HL-60 (cell line): ENCODE measurements at regions not wholly inside any gene's neighbourhood (a gene's known extent, or its start where the extent isn't known, plus 50 kb on each side); places are given as distances from the start of the nearest gene placed in this dataset.

Experiments used
- DNase-seq, 2 experiments: peaks; one replicate each; pipeline ENCODE4 v3.0.0-alpha.2; 2010 to 2020; ENCODE audit warnings: low read depth in 1 of 2, low spot score in 1 of 2
- H3K27ac ChIP-seq: fragments of 250-450 bp; sonication (Bioruptor Pico); replicated peaks from 2 replicates; pipeline ENCODE4 v1.5.1; 2020; ENCODE audit warnings: mild to moderate bottlenecking, moderate library complexity
- H3K27me3 ChIP-seq: fragments of 250-450 bp; sonication (Bioruptor Pico); 2 replicates; pipeline ENCODE4 v1.5.1; 2021; ENCODE audit warnings: mild to moderate bottlenecking, moderate library complexity; ENCODE audit not compliant: insufficient read depth, poor library complexity, severe bottlenecking
- H3K4me3 ChIP-seq: replicated peaks from 2 replicates; pipeline ENCODE4 v1.5.1; 2011; ENCODE audit warnings: mild to moderate bottlenecking, control low read depth, low read length; ENCODE audit not compliant: insufficient read depth
- CTCF ChIP-seq: IDR thresholded peaks from one replicate; pipeline ENCODE4 v1.5.1; 2011; ENCODE audit warnings: low read length, control low read depth, inconsistent platforms; ENCODE audit not compliant: insufficient read depth
- GABPA ChIP-seq: IDR thresholded peaks from 2 replicates; pipeline ENCODE4 v1.6.1; 2012; ENCODE audit warnings: low read depth
- POLR2AphosphoS5 ChIP-seq: IDR thresholded peaks from 2 replicates; pipeline ENCODE4 v1.6.1; 2012; ENCODE audit warnings: low read depth
- REST ChIP-seq: IDR thresholded peaks from 2 replicates; pipeline ENCODE4 v1.6.1; 2012; ENCODE audit warnings: low read depth; ENCODE audit not compliant: insufficient replicate concordance
- SPI1 ChIP-seq: IDR thresholded peaks from 2 replicates; pipeline ENCODE4 v1.6.1; 2012; ENCODE audit warnings: low read depth, mild to moderate bottlenecking, borderline replicate concordance

GRCh38 chr11:92735039-92735438 lies 234.4 kb upstream of the MTNR1B start:
- Histone ChIP-seq H3K27ac (no peak overlapping the region), H3K27me3 (no peaks in the 10 kb centered on the region), H3K4me3 (no peak overlapping the region)
- DNase-seq: no peak
- TF ChIP-seq REST (no peak), POLR2AphosphoS5 (no peak), SPI1 (no peak), GABPA (no peak), CTCF (no peak)

GRCh38 chr11:92738276-92738675 lies 231.2 kb upstream of the MTNR1B start:
- H3K27ac ChIP-seq: no peak overlapping the region
- no peak overlapping the region for H3K4me3 ChIP-seq
- TF ChIP-seq CTCF (no peak), SPI1 (no peak), POLR2AphosphoS5 (no peak), REST (no peak), GABPA (no peak)
- DNase-seq: no peak
- H3K27me3 ChIP-seq: no peaks in the 10 kb centered on the region

- no peak for DNase-seq
- no peak for TF ChIP-seq GABPA
- TF ChIP-seq REST: no peak
- TF ChIP-seq SPI1: no peak
- no peak for TF ChIP-seq POLR2AphosphoS5
- no peak for TF ChIP-seq CTCF
- H3K27me3 ChIP-seq: no peaks in the 10 kb centered on the region
These were observed 230.4 kb upstream of the MTNR1B start for GRCh38 chr11:92739041-92739440.

More at GRCh38 chr11:92739041-92739440, 230.4 kb upstream of the MTNR1B start:
- no peak overlapping the region for H3K27ac ChIP-seq
- no peak overlapping the region for H3K4me3 ChIP-seq
